PC-3 (cell line): ENCODE measurements at regions not wholly inside any gene's neighbourhood (a gene's known extent, or its start where the extent isn't known, plus 50 kb on each side); places are given as distances from the start of the nearest gene placed in this dataset.

ENCODE experiments used
- ATAC-seq: fragments of 200-7000 bp; cut with Tn5 transposase; 2 replicates; pipeline ENCODE4 v1.9.1; 2020; ENCODE audit warnings: mild to moderate bottlenecking, moderate library complexity
- BruUV-seq: library from RNA; stranded (reverse); fragments of 400-500 nt; replicated peaks from 2 replicates; lab custom pipeline; 2021; lab: Mats Ljungman, UMichigan
- CTCF ChIA-PET: fragments of 300-600 bp; sonication (Branson Sonifier 250); formaldehyde crosslinking; loops from one replicate; lab custom pipeline; 2022; ENCODE audit warnings: antibody characterized with exemption; lab: Charles Lee
- POLR2A ChIA-PET: fragments of 300-600 bp; sonication (Branson Sonifier 250); formaldehyde crosslinking; loops from one replicate; lab custom pipeline; 2022; ENCODE audit warnings: antibody characterized with exemption; ENCODE audit not compliant: unreplicated experiment; lab: Charles Lee
- DNase-seq: peaks from one replicate; pipeline ENCODE4 v3.0.0-alpha.2; 2015
- H2AFZ ChIP-seq: fragments of 300-600 bp; sonication (generic); 2 replicates; pipeline ENCODE4 v1.6.0; 2016; ENCODE audit warnings: antibody characterized with exemption, low read length
- H3F3A ChIP-seq: fragments of 300-600 bp; sonication (generic); one replicate; pipeline ENCODE4 v1.6.0; 2017; ENCODE audit warnings: antibody characterized with exemption, low read length, control low read depth, mild to moderate bottlenecking; ENCODE audit not compliant: unreplicated experiment
- H3K27ac ChIP-seq: fragments of 300-600 bp; sonication (generic); 2 replicates; pipeline ENCODE4 v1.5.1; 2016; ENCODE audit warnings: mild to moderate bottlenecking, low read length
- H3K27me3 ChIP-seq: fragments of 300-600 bp; sonication (generic); 2 replicates; pipeline ENCODE4 v1.6.1; 2016; ENCODE audit warnings: low read length, mixed read lengths
- H3K36me3 ChIP-seq: fragments of 300-600 bp; sonication (generic); 2 replicates; pipeline ENCODE4 v1.6.1; 2016; ENCODE audit warnings: low read depth, mixed run types, low read length, mixed read lengths
- H3K4me1 ChIP-seq: fragments of 300-600 bp; sonication (generic); 2 replicates; pipeline ENCODE4 v1.5.1; 2016; ENCODE audit warnings: low read length; ENCODE audit not compliant: insufficient read depth
- H3K4me2 ChIP-seq: fragments of 300-600 bp; sonication (generic); 2 replicates; pipeline ENCODE4 v1.6.0; 2016; ENCODE audit warnings: low read length
- H3K4me3 ChIP-seq: fragments of 300-600 bp; sonication (generic); 2 replicates; pipeline ENCODE4 v1.5.1; 2016; ENCODE audit warnings: mild to moderate bottlenecking, low read length, mixed read lengths
- H3K79me2 ChIP-seq: fragments of 300-600 bp; sonication (generic); 2 replicates; pipeline ENCODE4 v1.6.1; 2017; ENCODE audit warnings: low read length, mixed read lengths
- H3K9ac ChIP-seq: fragments of 300-600 bp; sonication (generic); 2 replicates; pipeline ENCODE4 v1.6.0; 2016; ENCODE audit warnings: mild to moderate bottlenecking, low read length
- H3K9me2 ChIP-seq: fragments of 300-600 bp; sonication (generic); replicated peaks from 2 replicates; pipeline ENCODE4 v1.6.1; 2016; ENCODE audit warnings: mixed run types, low read length, mixed read lengths
- H3K9me3 ChIP-seq: fragments of 300-600 bp; sonication (generic); 2 replicates; pipeline ENCODE4 v1.6.1; 2016; ENCODE audit warnings: low read length, mixed read lengths
- H4K20me1 ChIP-seq: fragments of 300-600 bp; sonication (generic); 2 replicates; pipeline ENCODE4 v1.6.1; 2016; ENCODE audit warnings: low read length, mixed read lengths
- EZH2 ChIP-seq: fragments of 300-600 bp; sonication (generic); IDR thresholded peaks from one replicate; pipeline ENCODE4 v1.6.1; 2017; ENCODE audit warnings: antibody characterized with exemption, mild to moderate bottlenecking, low read length; ENCODE audit not compliant: unreplicated experiment
- EZH2phosphoT487 ChIP-seq: fragments of 300-600 bp; sonication (generic); IDR thresholded peaks from 2 replicates; pipeline ENCODE4 v1.6.1; 2018; ENCODE audit warnings: mild to moderate bottlenecking, antibody characterized with exemption, low read length, borderline replicate concordance
- intact Hi-C: fragments of 100-400 bp; cut with micrococcal nuclease; formaldehyde crosslinking; loops from 2 replicates; pipeline ENCODE4 v1.9.0; 2023
- TF ChIP-seq, protein P1 (sequence below): fragments of 300-600 bp; sonication (generic); conservative IDR thresholded peaks from 2 replicates; pipeline ENCODE4 v1.5.1; 2017; ENCODE audit warnings: antibody characterized with exemption, low read depth, mild to moderate bottlenecking, low read length

DNA sequence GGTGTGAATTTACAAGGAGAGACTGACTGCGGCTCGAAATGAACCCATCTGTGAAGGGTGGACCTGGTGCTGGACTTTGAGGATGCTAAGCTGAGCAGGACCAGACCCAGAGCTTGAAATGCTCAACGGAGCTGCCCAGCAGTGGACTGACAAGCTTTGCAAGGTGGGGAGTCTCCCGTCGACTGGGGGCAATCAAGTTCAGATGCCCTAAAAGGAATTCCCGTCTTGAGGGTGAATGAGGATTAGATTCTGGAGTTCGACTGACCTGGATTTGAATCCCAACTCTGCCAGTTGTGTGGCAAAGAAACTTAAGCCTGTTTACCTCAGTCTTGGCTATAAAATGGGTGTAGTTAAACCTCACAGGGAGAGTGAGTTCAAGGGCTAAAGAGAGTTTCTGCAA, 204.4 kb upstream of the LHX5 start:
- H3K4me2 ChIP-seq: no peak overlapping the region
- POLR2A ChIA-PET: no interaction called here
- TF ChIP-seq, protein P1, sequence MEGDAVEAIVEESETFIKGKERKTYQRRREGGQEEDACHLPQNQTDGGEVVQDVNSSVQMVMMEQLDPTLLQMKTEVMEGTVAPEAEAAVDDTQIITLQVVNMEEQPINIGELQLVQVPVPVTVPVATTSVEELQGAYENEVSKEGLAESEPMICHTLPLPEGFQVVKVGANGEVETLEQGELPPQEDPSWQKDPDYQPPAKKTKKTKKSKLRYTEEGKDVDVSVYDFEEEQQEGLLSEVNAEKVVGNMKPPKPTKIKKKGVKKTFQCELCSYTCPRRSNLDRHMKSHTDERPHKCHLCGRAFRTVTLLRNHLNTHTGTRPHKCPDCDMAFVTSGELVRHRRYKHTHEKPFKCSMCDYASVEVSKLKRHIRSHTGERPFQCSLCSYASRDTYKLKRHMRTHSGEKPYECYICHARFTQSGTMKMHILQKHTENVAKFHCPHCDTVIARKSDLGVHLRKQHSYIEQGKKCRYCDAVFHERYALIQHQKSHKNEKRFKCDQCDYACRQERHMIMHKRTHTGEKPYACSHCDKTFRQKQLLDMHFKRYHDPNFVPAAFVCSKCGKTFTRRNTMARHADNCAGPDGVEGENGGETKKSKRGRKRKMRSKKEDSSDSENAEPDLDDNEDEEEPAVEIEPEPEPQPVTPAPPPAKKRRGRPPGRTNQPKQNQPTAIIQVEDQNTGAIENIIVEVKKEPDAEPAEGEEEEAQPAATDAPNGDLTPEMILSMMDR: no peak
- TF ChIP-seq EZH2phosphoT487 (no peak), EZH2 (no peak)
- no peak overlapping the region for H3K9ac ChIP-seq
- no peak overlapping the region for H3K4me3 ChIP-seq
- H4K20me1 ChIP-seq: no peaks in the 10 kb centered on the region
- no peaks in the 10 kb centered on the region for H3F3A ChIP-seq
- peaks cover 42% of the 10 kb centered on the region for H3K27me3 ChIP-seq
- H3K9me3 ChIP-seq: no peaks in the 10 kb centered on the region
- BruUV-seq: no TSS peak
- no peaks in the 10 kb centered on the region for H3K9me2 ChIP-seq
- H3K27ac ChIP-seq: no peak overlapping the region
- intact Hi-C loops: no loop called here
- no peaks in the 10 kb centered on the region for H3K36me3 ChIP-seq
- H3K4me1 ChIP-seq: no peaks in the 10 kb centered on the region; the same call in 1 of the 2 replicates
- H3K79me2 ChIP-seq: no peaks in the 10 kb centered on the region
- CTCF ChIA-PET: no interaction called here
- H2AFZ ChIP-seq: no peak overlapping the region
- DNase-seq (no peak), ATAC-seq (no peak)

DNA sequence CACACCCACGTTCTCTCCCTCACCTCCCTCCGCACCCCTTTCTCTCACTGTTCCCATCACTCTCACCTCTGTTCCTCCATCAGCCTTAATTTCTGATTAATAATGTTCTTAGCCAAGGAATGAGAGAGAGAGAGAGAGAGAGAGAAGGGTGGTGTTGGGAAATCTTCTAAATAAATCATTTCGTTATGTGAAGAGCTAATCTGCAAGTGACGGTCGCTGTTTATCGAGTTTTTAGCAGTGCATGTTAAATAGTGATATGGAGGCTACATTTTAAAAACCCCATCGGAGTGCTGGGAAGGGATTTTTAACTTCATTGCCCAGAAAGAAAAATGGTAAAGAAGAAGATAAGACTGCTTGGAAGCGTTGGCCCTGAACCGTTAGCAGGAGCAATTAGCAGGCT, 203.3 kb upstream of the LHX5 start:
- Histone ChIP-seq H3K79me2 (no peaks in the 10 kb centered on the region), H2AFZ (no peak overlapping the region), H3K4me3 (no peak overlapping the region), H4K20me1 (no peaks in the 10 kb centered on the region), H3K27me3 (peaks cover 48% of the 10 kb centered on the region), H3K4me1 (no peaks in the 10 kb centered on the region; the same call in 1 of the 2 replicates), H3K9me2 (no peaks in the 10 kb centered on the region), H3K36me3 (no peaks in the 10 kb centered on the region), H3F3A (no peaks in the 10 kb centered on the region), H3K9me3 (no peaks in the 10 kb centered on the region), H3K9ac (no peak overlapping the region), H3K27ac (no peak overlapping the region), H3K4me2 (no peak overlapping the region)
- ChIA-PET CTCF (no interaction called here), POLR2A (no interaction called here)
- BruUV-seq: no TSS peak
- TF ChIP-seq EZH2phosphoT487: no peak
- TF ChIP-seq EZH2: no peak
- TF ChIP-seq, protein P1: no peak
- intact Hi-C loops: no loop called here
- ATAC-seq (no peak), DNase-seq (no peak)

GRCh38 chr12:113674302-113674701, 202.6 kb upstream of the LHX5 start:
- ATAC-seq: no peak
- intact Hi-C loops: no loop called here
- no peaks in the 10 kb centered on the region for H4K20me1 ChIP-seq
- H3K4me1 ChIP-seq: no peaks in the 10 kb centered on the region; the same call in 1 of the 2 replicates
- H3K9me3 ChIP-seq: no peaks in the 10 kb centered on the region
- peaks cover 55% of the 10 kb centered on the region for H3K27me3 ChIP-seq
- H3K4me3 ChIP-seq: no peak overlapping the region
- no peak for DNase-seq
- BruUV-seq: no TSS peak
- no peak overlapping the region for H3K4me2 ChIP-seq
- ChIA-PET POLR2A (no interaction called here), CTCF (no interaction called here)
- no peaks in the 10 kb centered on the region for H3F3A ChIP-seq
- no peaks in the 10 kb centered on the region for H3K79me2 ChIP-seq
- no peaks in the 10 kb centered on the region for H3K9me2 ChIP-seq
- H3K36me3 ChIP-seq: no peaks in the 10 kb centered on the region
- no peak overlapping the region for H3K9ac ChIP-seq
- H2AFZ ChIP-seq: no peak overlapping the region
- TF ChIP-seq EZH2 (no peak), EZH2phosphoT487 (no peak)
- TF ChIP-seq, protein P1: no peak
- H3K27ac ChIP-seq: no peak overlapping the region
